OCI-LY3 (cell line): ENCODE measurements at regions not wholly inside any gene's neighbourhood (a gene's known extent, or its start where the extent isn't known, plus 50 kb on each side); places are given as distances from the start of the nearest gene placed in this dataset.

ENCODE experiments used
- H2AFZ ChIP-seq: fragments of 200-600, 300-600 bp; shearing (Covaris generic); 2 replicates; pipeline ENCODE4 v1.6.0; 2014; ENCODE audit warnings: antibody characterized with exemption, low read depth, low read length
- H3K27ac ChIP-seq: fragments of 200-600, 300-600 bp; sonication (generic); 2 replicates; pipeline ENCODE4 v1.5.1; 2014; ENCODE audit warnings: mild to moderate bottlenecking, low read length, moderate library complexity, mixed read lengths
- H3K27me3 ChIP-seq: fragments of 200-600, 300-600 bp; sonication (generic); 2 replicates; pipeline ENCODE4 v1.6.1; 2014; ENCODE audit warnings: low read depth, low read length, mixed read lengths
- H3K36me3 ChIP-seq: fragments of 200-600, 300-600 bp; sonication (generic); replicated peaks from 2 replicates; pipeline ENCODE3; 2014; ENCODE audit warnings: low read depth, low read length, mixed read lengths
- H3K4me1 ChIP-seq: fragments of 300-600, 200-600 bp; sonication (generic); 2 replicates; pipeline ENCODE4 v1.6.1; 2014; ENCODE audit warnings: low read length, mixed read lengths
- H3K4me2 ChIP-seq: fragments of 200-600, 300-600 bp; sonication (generic); 2 replicates; pipeline ENCODE4 v1.6.1; 2014; ENCODE audit warnings: low read length, mixed read lengths
- H3K4me3 ChIP-seq: fragments of 300-600, 200-600 bp; sonication (generic); 2 replicates; pipeline ENCODE4 v1.5.1; 2014; ENCODE audit warnings: antibody characterized with exemption, mild to moderate bottlenecking, low read length, moderate library complexity
- H3K79me2 ChIP-seq: fragments of 300-600, 200-600 bp; shearing (Covaris generic); 2 replicates; pipeline ENCODE4 v1.6.1; 2014; ENCODE audit warnings: mild to moderate bottlenecking, low read length, mixed read lengths
- H3K9ac ChIP-seq: fragments of 300-600, 200-600 bp; shearing (Covaris generic); 2 replicates; pipeline ENCODE4 v1.6.0; 2014; ENCODE audit warnings: mild to moderate bottlenecking, low read length, moderate library complexity
- H3K9me3 ChIP-seq: fragments of 200-600, 300-600 bp; shearing (Covaris generic); 2 replicates; pipeline ENCODE4 v1.6.1; 2014; ENCODE audit warnings: low read length, mixed read lengths; ENCODE audit not compliant: insufficient read depth
- H4K20me1 ChIP-seq: fragments of 200-600, 300-600 bp; sonication (generic); 2 replicates; pipeline ENCODE4 v1.6.1; 2016; ENCODE audit warnings: low read length, mixed read lengths; ENCODE audit not compliant: insufficient read depth
- CTCF ChIP-seq: fragments of 200-600, 300-600 bp; sonication (generic); IDR thresholded peaks from 2 replicates; pipeline ENCODE4 v1.5.1; 2014; ENCODE audit warnings: antibody characterized with exemption, low read length, low read depth
- EZH2phosphoT487 ChIP-seq: fragments of 200-600 bp; shearing (Covaris generic); IDR thresholded peaks from 2 replicates; pipeline ENCODE4 v1.6.1; 2018; ENCODE audit warnings: antibody characterized with exemption, mixed run types, low read depth

DNA sequence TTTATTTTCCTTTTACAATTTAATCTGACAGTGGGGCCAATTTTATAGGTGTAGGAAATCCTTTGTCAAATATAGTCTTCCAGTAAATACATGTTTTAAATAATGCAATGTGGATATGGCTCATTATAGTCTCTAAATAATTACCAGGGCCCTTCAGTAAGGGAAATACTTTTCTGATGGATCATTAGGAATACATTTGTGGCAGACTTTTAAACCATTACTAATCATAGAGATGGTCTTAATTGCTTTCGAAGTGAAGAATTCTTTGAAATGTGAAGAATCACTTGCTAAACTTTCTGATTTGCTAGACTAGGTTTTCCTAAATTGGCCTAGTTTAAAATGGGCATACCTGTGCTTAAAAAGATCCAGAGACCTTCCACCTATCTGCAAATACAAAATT, 105.6 kb upstream of the ELL2 start:
- H3K79me2 ChIP-seq = no peaks in the 10 kb centered on the region
- no peaks in the 10 kb centered on the region for H3K9me3 ChIP-seq
- no peaks in the 10 kb centered on the region for H3K36me3 ChIP-seq
- no peak overlapping the region for H3K27ac ChIP-seq
- no peaks in the 10 kb centered on the region for H3K4me1 ChIP-seq
- no peak for TF ChIP-seq EZH2phosphoT487
- no peak for TF ChIP-seq CTCF
- H4K20me1 ChIP-seq = no peaks in the 10 kb centered on the region
- H3K4me2 ChIP-seq = no peak overlapping the region
- no peak overlapping the region for H2AFZ ChIP-seq
- no peaks in the 10 kb centered on the region for H3K27me3 ChIP-seq
- H3K4me3 ChIP-seq = no peak overlapping the region
- no peak overlapping the region for H3K9ac ChIP-seq

DNA sequence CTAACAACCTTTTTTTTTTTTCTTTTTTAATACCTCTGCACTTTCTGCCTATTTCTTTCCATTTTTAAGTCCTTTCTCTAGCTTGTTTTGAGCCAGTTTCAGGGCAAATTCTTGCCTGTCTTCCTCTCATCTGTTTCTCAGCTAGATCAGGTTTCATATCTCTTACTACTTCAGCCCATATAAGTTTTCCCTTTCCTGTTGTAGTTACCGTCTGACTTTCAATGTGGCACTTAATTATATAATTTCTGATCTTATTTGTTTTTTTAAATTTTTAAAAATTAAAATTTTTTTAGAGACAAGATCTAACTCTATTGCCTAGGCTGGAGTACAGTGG, 104.7 kb upstream of the ELL2 start:
- Histone ChIP-seq H3K4me1 (no peaks in the 10 kb centered on the region), H3K9ac (no peak overlapping the region), H3K9me3 (no peaks in the 10 kb centered on the region), H3K27me3 (no peaks in the 10 kb centered on the region), H3K4me2 (no peak overlapping the region), H3K27ac (no peak overlapping the region), H3K4me3 (no peak overlapping the region), H3K79me2 (no peaks in the 10 kb centered on the region), H3K36me3 (no peaks in the 10 kb centered on the region), H2AFZ (no peak overlapping the region), H4K20me1 (no peaks in the 10 kb centered on the region)
- no peak for TF ChIP-seq EZH2phosphoT487

- Histone ChIP-seq H2AFZ (no peak overlapping the region), H3K36me3 (no peaks in the 10 kb centered on the region), H3K9ac (no peak overlapping the region), H3K4me3 (no peak overlapping the region), H4K20me1 (no peaks in the 10 kb centered on the region), H3K27ac (no peak overlapping the region), H3K4me2 (no peak overlapping the region), H3K4me1 (no peaks in the 10 kb centered on the region), H3K9me3 (no peaks in the 10 kb centered on the region), H3K79me2 (no peaks in the 10 kb centered on the region), H3K27me3 (no peaks in the 10 kb centered on the region)
- no peak for TF ChIP-seq CTCF
- no peak for TF ChIP-seq EZH2phosphoT487
Measured at GRCh38 chr5:96065685-96066385, 104.2 kb upstream of the ELL2 start.

- H3K36me3 ChIP-seq = no peaks in the 10 kb centered on the region
- H3K27ac ChIP-seq = no peak overlapping the region
Measured at GRCh38 chr5:96064877-96065276, 103.2 kb upstream of the ELL2 start.

More at GRCh38 chr5:96064877-96065276, 103.2 kb upstream of the ELL2 start:
- H2AFZ ChIP-seq = no peak overlapping the region
- no peaks in the 10 kb centered on the region for H3K27me3 ChIP-seq
- H3K9ac ChIP-seq = no peak overlapping the region
- no peaks in the 10 kb centered on the region for H3K79me2 ChIP-seq
- H3K4me2 ChIP-seq = no peak overlapping the region
- no peak overlapping the region for H3K4me3 ChIP-seq
- no peaks in the 10 kb centered on the region for H4K20me1 ChIP-seq
- no peaks in the 10 kb centered on the region for H3K4me1 ChIP-seq
- TF ChIP-seq EZH2phosphoT487 (no peak), CTCF (no peak)
- no peaks in the 10 kb centered on the region for H3K9me3 ChIP-seq
